ENCODE measurements at regions not wholly inside any gene's neighbourhood (a gene's known extent, or its start where the extent isn't known, plus 50 kb on each side); places are given as distances from the start of the nearest gene placed in this dataset.

DNA sequence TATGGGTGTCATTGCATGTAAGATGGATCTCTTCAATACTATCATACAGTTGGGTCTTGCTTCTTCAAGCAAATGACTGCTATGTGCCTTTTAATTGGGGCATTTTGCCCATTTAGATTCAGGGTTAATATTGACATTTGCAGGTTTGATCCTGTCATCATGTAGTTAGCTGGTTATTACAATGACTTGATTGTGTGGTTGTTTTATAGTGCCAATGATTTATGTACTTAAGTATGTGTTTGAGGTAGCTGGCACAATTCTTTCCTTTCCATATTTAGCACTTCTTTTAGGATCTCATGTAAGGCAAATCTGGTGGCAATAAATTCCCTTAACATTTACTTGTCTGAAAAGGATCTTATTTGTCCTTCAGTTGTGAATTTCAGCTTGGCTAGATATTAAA lies 267.5 kb downstream of the VGLL3 start:
- POLR2A ChIA-PET, result interaction anchor here (0.6 to 1.4 kb wide), 5 partner anchors 8 to 1366 kb away, joined by 3 to 4 read pairs (median 3); no protein-coding TSS in a partner anchor
- Histone ChIP-seq H3K27ac (ENCODE audit: low read depth, low read length, poor library complexity, severe bottlenecking) (no peak overlapping the region), H3K4me2 (ENCODE audit: low read length) (no peak overlapping the region), H3K4me1 (ENCODE audit: insufficient read depth, low read length, poor library complexity, severe bottlenecking) (no peaks in the 10 kb centered on the region), H3K9me3 (ENCODE audit: low read length) (no peaks in the 10 kb centered on the region), H4K20me1 (ENCODE audit: insufficient read depth, low read length) (no peaks in the 10 kb centered on the region), H3K4me3 (ENCODE audit: low read depth, low read length, poor library complexity, severe bottlenecking) (no peak overlapping the region), H3K36me3 (ENCODE audit: insufficient read depth, low read length) (no peaks in the 10 kb centered on the region), H2AFZ (ENCODE audit: low read length) (no peak overlapping the region), H3K79me2 (ENCODE audit: insufficient read depth, low read depth, low read length) (no peaks in the 10 kb centered on the region), H3K9me2 (ENCODE audit: insufficient read depth, low read length) (no peaks in the 10 kb centered on the region)
- TF ChIP-seq, protein P1, sequence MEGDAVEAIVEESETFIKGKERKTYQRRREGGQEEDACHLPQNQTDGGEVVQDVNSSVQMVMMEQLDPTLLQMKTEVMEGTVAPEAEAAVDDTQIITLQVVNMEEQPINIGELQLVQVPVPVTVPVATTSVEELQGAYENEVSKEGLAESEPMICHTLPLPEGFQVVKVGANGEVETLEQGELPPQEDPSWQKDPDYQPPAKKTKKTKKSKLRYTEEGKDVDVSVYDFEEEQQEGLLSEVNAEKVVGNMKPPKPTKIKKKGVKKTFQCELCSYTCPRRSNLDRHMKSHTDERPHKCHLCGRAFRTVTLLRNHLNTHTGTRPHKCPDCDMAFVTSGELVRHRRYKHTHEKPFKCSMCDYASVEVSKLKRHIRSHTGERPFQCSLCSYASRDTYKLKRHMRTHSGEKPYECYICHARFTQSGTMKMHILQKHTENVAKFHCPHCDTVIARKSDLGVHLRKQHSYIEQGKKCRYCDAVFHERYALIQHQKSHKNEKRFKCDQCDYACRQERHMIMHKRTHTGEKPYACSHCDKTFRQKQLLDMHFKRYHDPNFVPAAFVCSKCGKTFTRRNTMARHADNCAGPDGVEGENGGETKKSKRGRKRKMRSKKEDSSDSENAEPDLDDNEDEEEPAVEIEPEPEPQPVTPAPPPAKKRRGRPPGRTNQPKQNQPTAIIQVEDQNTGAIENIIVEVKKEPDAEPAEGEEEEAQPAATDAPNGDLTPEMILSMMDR (conservative IDR thresholded peaks at IDR 0.05; ENCODE audit: low read length), result no peak
- TF ChIP-seq EZH2phosphoT487 (IDR thresholded peaks at IDR 0.05; ENCODE audit: borderline replicate concordance, low read depth, low read length), result no peak
- BruUV-seq (replicated peaks), result no TSS peak
- DNase-seq (ENCODE audit: low spot score), result no peak
- CTCF ChIA-PET (ENCODE audit: unreplicated experiment), result no interaction called here
- intact Hi-C loops (cut with micrococcal nuclease; ENCODE audit: unreplicated experiment), result no loop called here

DNA sequence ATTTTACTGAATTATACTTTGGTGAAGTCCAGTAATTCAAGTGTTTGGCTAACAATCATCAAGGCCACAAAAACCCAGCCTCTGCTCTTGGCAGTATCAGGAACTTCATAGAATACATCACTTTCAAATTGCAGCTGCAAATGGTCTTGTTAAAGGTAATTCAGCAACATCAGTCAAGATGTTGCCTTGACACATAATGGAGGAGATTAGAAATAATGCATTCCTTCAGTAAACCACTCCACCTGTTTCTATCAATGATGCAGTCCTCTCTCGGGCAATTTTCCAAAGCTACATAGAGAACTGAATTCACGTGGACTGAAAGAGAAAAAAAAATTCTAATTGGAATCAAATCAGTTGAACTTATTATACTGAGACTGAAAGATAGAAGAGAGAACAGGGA lies 279.3 kb downstream of the VGLL3 start:
- no TSS peak for BruUV-seq (replicated peaks)
- Histone ChIP-seq H3K4me3 (ENCODE audit: low read depth, low read length, poor library complexity, severe bottlenecking) (no peak overlapping the region), H3K36me3 (ENCODE audit: insufficient read depth, low read length) (no peaks in the 10 kb centered on the region), H3K4me2 (ENCODE audit: low read length) (no peak overlapping the region), H3K27ac (ENCODE audit: low read depth, low read length, poor library complexity, severe bottlenecking) (no peak overlapping the region), H2AFZ (ENCODE audit: low read length) (no peak overlapping the region), H3K79me2 (ENCODE audit: insufficient read depth, low read depth, low read length) (no peaks in the 10 kb centered on the region), H4K20me1 (ENCODE audit: insufficient read depth, low read length) (no peaks in the 10 kb centered on the region), H3K9me2 (ENCODE audit: insufficient read depth, low read length) (no peaks in the 10 kb centered on the region), H3K9me3 (ENCODE audit: low read length) (no peaks in the 10 kb centered on the region), H3K4me1 (ENCODE audit: insufficient read depth, low read length, poor library complexity, severe bottlenecking) (no peaks in the 10 kb centered on the region)
- ChIA-PET CTCF (ENCODE audit: unreplicated experiment) (no interaction called here), POLR2A (no interaction called here)
- TF ChIP-seq, protein P1 (conservative IDR thresholded peaks at IDR 0.05; ENCODE audit: low read length), result no peak
- no peak for TF ChIP-seq EZH2phosphoT487 (IDR thresholded peaks at IDR 0.05; ENCODE audit: borderline replicate concordance, low read depth, low read length)
- intact Hi-C loops (cut with micrococcal nuclease; ENCODE audit: unreplicated experiment), result loop anchor here (10.0 kb wide), 1 partner anchor 203 kb away; no protein-coding TSS in a partner anchor
- DNase-seq (ENCODE audit: low spot score), result no peak

DNA sequence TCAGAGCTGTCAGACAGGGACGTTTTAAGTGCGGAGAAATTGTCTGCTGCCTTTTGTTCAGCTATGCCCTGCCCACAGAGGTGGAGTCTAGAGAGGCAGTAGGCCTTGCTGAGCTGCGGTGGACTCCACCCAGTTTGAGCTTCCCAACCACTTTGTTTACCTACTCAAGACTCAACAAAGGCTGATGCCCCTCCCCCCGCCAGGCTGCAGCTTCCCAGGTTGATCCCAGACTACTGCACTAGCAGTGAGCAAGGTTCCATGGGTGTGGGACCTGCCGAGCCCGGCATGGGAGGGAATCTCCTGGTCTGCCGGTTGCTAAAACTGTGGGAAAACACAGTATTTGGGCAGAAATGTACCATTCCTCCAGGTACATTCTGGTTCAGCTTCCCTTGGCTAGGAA lies 282.1 kb downstream of the VGLL3 start:
- no peaks in the 10 kb centered on the region for H3K4me1 ChIP-seq (ENCODE audit: insufficient read depth, low read length, poor library complexity, severe bottlenecking)
- H2AFZ ChIP-seq (ENCODE audit: low read length), result no peak overlapping the region
- DNase-seq (ENCODE audit: low spot score), result no peak
- no TSS peak for BruUV-seq (replicated peaks)
- H3K36me3 ChIP-seq (ENCODE audit: insufficient read depth, low read length), result no peaks in the 10 kb centered on the region
- no peak for TF ChIP-seq EZH2phosphoT487 (IDR thresholded peaks at IDR 0.05; ENCODE audit: borderline replicate concordance, low read depth, low read length)
- TF ChIP-seq, protein P1 (conservative IDR thresholded peaks at IDR 0.05; ENCODE audit: low read length), result no peak
- H3K4me3 ChIP-seq (ENCODE audit: low read depth, low read length, poor library complexity, severe bottlenecking), result no peak overlapping the region
- H3K4me2 ChIP-seq (ENCODE audit: low read length), result no peak overlapping the region
- H3K27ac ChIP-seq (ENCODE audit: low read depth, low read length, poor library complexity, severe bottlenecking), result no peak overlapping the region
- H3K9me2 ChIP-seq (ENCODE audit: insufficient read depth, low read length), result no peaks in the 10 kb centered on the region
- H4K20me1 ChIP-seq (ENCODE audit: insufficient read depth, low read length), result no peaks in the 10 kb centered on the region
- intact Hi-C loops (cut with micrococcal nuclease; ENCODE audit: unreplicated experiment), result loop anchor here (10.0 kb wide), 1 partner anchor 456 kb away; no protein-coding TSS in a partner anchor
- ChIA-PET CTCF (ENCODE audit: unreplicated experiment) (no interaction called here), POLR2A (interaction anchor here (1.3 kb wide), 1 partner anchor 15 kb away, joined by 3 read pairs; no protein-coding TSS in a partner anchor)
- H3K9me3 ChIP-seq (ENCODE audit: low read length), result no peaks in the 10 kb centered on the region
- H3K79me2 ChIP-seq (ENCODE audit: insufficient read depth, low read depth, low read length), result no peaks in the 10 kb centered on the region

Measured in OCI-LY7 (cell line).